H1 (cell line): ENCODE measurements at regions not wholly inside any gene's neighbourhood (a gene's known extent, or its start where the extent isn't known, plus 50 kb on each side); places are given as distances from the start of the nearest gene placed in this dataset.

ENCODE experiments used
- CTCF ChIA-PET: fragments of 300-600 bp; sonication (Branson Sonifier 250); formaldehyde crosslinking; loops from one replicate; lab custom pipeline; 2021; ENCODE audit not compliant: partially characterized antibody; lab: Charles Lee
- POLR2A ChIA-PET: fragments of 300-600 bp; sonication (Branson Sonifier 250); formaldehyde crosslinking; loops from one replicate; lab custom pipeline; 2021; ENCODE audit warnings: inconsistent platforms; ENCODE audit not compliant: partially characterized antibody; lab: Charles Lee
- DNase-seq, 2 experiments: peaks; one replicate each; pipeline versions ENCODE4 v3.0.0 to v3.0.0-alpha.2; 2010 to 2022; ENCODE audit warnings: low spot score in 2 of 2, low read depth in 1 of 2, mixed read lengths in 1 of 2
- FAIRE-seq: peaks from 2 replicates; lab custom pipeline; 2011; peaks lifted over from hg19 to GRCh38; lab: Jason Lieb, UNC
- H2AFZ ChIP-seq: 2 replicates; pipeline ENCODE4 v1.8.1; 2012; ENCODE audit warnings: low read length, inconsistent platforms
- H2AK5ac ChIP-seq: 2 replicates; pipeline ENCODE4 v1.6.1; 2013; ENCODE audit warnings: low read depth, low read length
- H2BK120ac ChIP-seq: replicated peaks from 2 replicates; pipeline ENCODE3; 2013; ENCODE audit warnings: low read depth, low read length, inconsistent platforms
- H2BK12ac ChIP-seq: 2 replicates; pipeline ENCODE4 v1.6.1; 2013; ENCODE audit warnings: low read depth, low read length
- H2BK15ac ChIP-seq: 2 replicates; pipeline ENCODE4 v1.6.1; 2013; ENCODE audit warnings: low read length
- H2BK20ac ChIP-seq: 2 replicates; pipeline ENCODE4 v1.6.1; 2013; ENCODE audit warnings: low read length
- H2BK5ac ChIP-seq: 2 replicates; pipeline ENCODE4 v1.6.1; 2013; ENCODE audit warnings: low read depth, low read length
- H3K14ac ChIP-seq: 2 replicates; pipeline ENCODE4 v1.6.1; 2013; ENCODE audit warnings: inconsistent platforms; ENCODE audit not compliant: insufficient read length
- H3K18ac ChIP-seq: 2 replicates; pipeline ENCODE4 v1.6.1; 2013; ENCODE audit warnings: low read length; ENCODE audit errors: extremely low read depth
- H3K23ac ChIP-seq: 2 replicates; pipeline ENCODE4 v1.6.1; 2013; ENCODE audit warnings: inconsistent platforms; ENCODE audit not compliant: insufficient read length
- H3K23me2 ChIP-seq: 2 replicates; pipeline ENCODE4 v1.6.1; 2013; ENCODE audit warnings: low read depth, low read length
- H3K27ac ChIP-seq: 2 replicates; pipeline ENCODE4 v1.6.1; 2011; ENCODE audit warnings: low read depth, low read length, inconsistent platforms
- H3K27me3 ChIP-seq, 4 experiments: replicated peaks in 1 of 4; 1 replicate in 1 of 4; 2 replicates in 3 of 4; pipeline versions ENCODE4 v1.6.1 to v1.8.1; 2011 to 2013; ENCODE audit warnings: low read length in 3 of 4, mild to moderate bottlenecking in 3 of 4, inconsistent platforms in 2 of 4, mixed read lengths in 2 of 4, moderate library complexity in 1 of 4; ENCODE audit not compliant: control insufficient read depth in 3 of 4, insufficient read depth in 3 of 4; ENCODE audit errors: extremely low read depth in 1 of 4
- H3K36me3 ChIP-seq, 4 experiments: 2 replicates each; pipeline versions ENCODE4 v1.6.1 to v1.8.1; 2011 to 2013; ENCODE audit warnings: mild to moderate bottlenecking in 4 of 4, low read length in 3 of 4, moderate library complexity in 2 of 4, control low read depth in 1 of 4, inconsistent platforms in 1 of 4; ENCODE audit not compliant: insufficient read depth in 4 of 4, control insufficient read depth in 2 of 4
- H3K4ac ChIP-seq: replicated peaks from 2 replicates; pipeline ENCODE3; 2013; ENCODE audit warnings: low read length, low read depth, mixed read lengths, inconsistent platforms; ENCODE audit not compliant: insufficient read length
- H3K4me1 ChIP-seq, 4 experiments: replicated peaks in 1 of 4; 1 replicate in 1 of 4; 2 replicates in 3 of 4; pipeline versions ENCODE4 v1.6.1 to v1.8.1; 2011 to 2013; ENCODE audit warnings: low read length in 3 of 4, inconsistent platforms in 2 of 4, mixed read lengths in 1 of 4; ENCODE audit not compliant: insufficient read depth in 4 of 4, control insufficient read depth in 3 of 4
- H3K4me2 ChIP-seq, 2 experiments: 2 replicates each; pipeline versions ENCODE4 v1.6.1 to v1.8.1; 2011 to 2013; ENCODE audit warnings: low read depth in 2 of 2, low read length in 2 of 2, control low read depth in 1 of 2, inconsistent platforms in 1 of 2, mild to moderate bottlenecking in 1 of 2; ENCODE audit not compliant: insufficient read depth in 1 of 2
- H3K4me3 ChIP-seq, 4 experiments: fragments of 200-600, 300-600 bp in 1 of 4; sonication (generic), shearing (Covaris generic), sonication (Bioruptor Twin) in 1 of 4; 2 replicates each; pipeline versions ENCODE4 v1.5.1 to v1.8.1; 2011 to 2016; ENCODE audit warnings: low read length in 4 of 4, low read depth in 3 of 4, control low read depth in 2 of 4, inconsistent platforms in 2 of 4, mild to moderate bottlenecking in 2 of 4, mixed read lengths in 1 of 4, moderate library complexity in 1 of 4; ENCODE audit not compliant: insufficient read depth in 2 of 4; ENCODE audit errors: extremely low read depth in 1 of 4
- H3K56ac ChIP-seq: replicated peaks from 2 replicates; pipeline ENCODE3; 2013; ENCODE audit warnings: low read depth, mild to moderate bottlenecking, mixed read lengths, low read length, inconsistent platforms; ENCODE audit not compliant: insufficient read length
- H3K79me1 ChIP-seq: 2 replicates; pipeline ENCODE4 v1.6.1; 2013; ENCODE audit warnings: low read depth, low read length, control low read depth
- H3K79me2 ChIP-seq, 2 experiments: 2 replicates each; pipeline versions ENCODE4 v1.6.1 to v1.8.1; 2012 to 2013; ENCODE audit warnings: low read length in 2 of 2, mild to moderate bottlenecking in 2 of 2, inconsistent platforms in 1 of 2; ENCODE audit not compliant: insufficient read depth in 2 of 2, control insufficient read depth in 1 of 2
- H3K9ac ChIP-seq, 4 experiments: replicated peaks in 1 of 4; 1 replicate in 1 of 4; 2 replicates in 3 of 4; pipeline versions ENCODE4 v1.6.1 to v1.8.1; 2011 to 2013; ENCODE audit warnings: low read depth in 3 of 4, low read length in 3 of 4, control low read depth in 2 of 4, mild to moderate bottlenecking in 2 of 4, moderate library complexity in 2 of 4, inconsistent platforms in 1 of 4; ENCODE audit errors: extremely low read depth in 1 of 4
- H3K9me3 ChIP-seq, 2 experiments: 2 replicates each; pipeline versions ENCODE4 v1.6.1 to v1.8.1; 2012 to 2013; ENCODE audit warnings: mild to moderate bottlenecking in 2 of 2, moderate library complexity in 2 of 2, control low read depth in 1 of 2, inconsistent platforms in 1 of 2, low read depth in 1 of 2, low read length in 1 of 2, mixed read lengths in 1 of 2; ENCODE audit not compliant: insufficient read depth in 2 of 2
- H4K20me1 ChIP-seq, 2 experiments: replicated peaks in 1 of 2; 2 replicates each; pipeline versions ENCODE3 to v1.8.1; 2011 to 2013; ENCODE audit warnings: inconsistent platforms in 2 of 2, low read length in 2 of 2, mild to moderate bottlenecking in 1 of 2; ENCODE audit not compliant: insufficient read depth in 2 of 2, control insufficient read depth in 1 of 2
- H4K5ac ChIP-seq: 2 replicates; pipeline ENCODE4 v1.6.1; 2013; ENCODE audit warnings: low read length, low read depth, mixed read lengths, inconsistent platforms; ENCODE audit not compliant: insufficient read length
- H4K8ac ChIP-seq: 2 replicates; pipeline ENCODE4 v1.8.0; 2013; ENCODE audit warnings: mild to moderate bottlenecking, moderate library complexity, low read length, inconsistent platforms; ENCODE audit not compliant: insufficient read depth; ENCODE audit errors: extremely low read depth
- H4K91ac ChIP-seq: replicated peaks from 2 replicates; pipeline ENCODE3; 2013; ENCODE audit warnings: low read length, mixed read lengths, inconsistent platforms; ENCODE audit not compliant: insufficient read length
- BCL11A ChIP-seq, 2 experiments: IDR thresholded peaks; one replicate each; pipeline ENCODE4 v1.6.1; 2011; ENCODE audit warnings: low read depth in 2 of 2, low read length in 2 of 2, mild to moderate bottlenecking in 2 of 2
- CEBPB ChIP-seq: IDR thresholded peaks from 2 replicates; pipeline ENCODE4 v1.6.1; 2012; ENCODE audit warnings: low read depth, low read length
- KDM4A ChIP-seq: IDR thresholded peaks from one replicate; pipeline ENCODE4 v1.7.1; 2012; ENCODE audit warnings: low read depth, mild to moderate bottlenecking, moderate library complexity, low read length, inconsistent platforms; ENCODE audit not compliant: severe bottlenecking
- PHF8 ChIP-seq: fragments of 200-600 bp; sonication (generic); conservative IDR thresholded peaks from 2 replicates; pipeline ENCODE4 v1.7.1; 2012; ENCODE audit warnings: low read depth, mild to moderate bottlenecking, inconsistent platforms, low read length, moderate library complexity
- POLR2AphosphoS5 ChIP-seq: IDR thresholded peaks from 2 replicates; pipeline ENCODE4 v1.6.1; 2011; ENCODE audit warnings: low read depth, low read length
- YY1 ChIP-seq: IDR thresholded peaks from 2 replicates; pipeline ENCODE4 v1.6.1; 2011; ENCODE audit warnings: low read depth, mild to moderate bottlenecking, low read length
- WGBS, 2 experiments: shearing (Covaris generic) in 1 of 2; methylation state at CpG; one replicate each; pipeline versions ENCODE4 v1.1.6 to v1.1.7; 2013 to 2015; ENCODE audit warnings: low lambda C conversion rate in 2 of 2, mixed read lengths in 2 of 2, inconsistent platforms in 1 of 2, low coverage in 1 of 2, missing lambda C conversion rate in 1 of 2; ENCODE audit not compliant: insufficient replicate concordance in 2 of 2, insufficient coverage in 1 of 2, insufficient read length in 1 of 2; ENCODE audit errors: extremely low coverage in 1 of 2, missing lambda C conversion rate in 1 of 2; 5-methylcytosine and 5-hydroxymethylcytosine counted together

GRCh38 chr9:86573886-86574285 is 219.7 kb upstream of the TUT7 start:
- Histone ChIP-seq H4K5ac (no peak overlapping the region), H4K20me1 (no peaks in the 10 kb centered on the region), H2AK5ac (no peak overlapping the region), H3K23ac (no peak overlapping the region), H2BK5ac (no peak overlapping the region), H3K4me3 (no peak overlapping the region), H3K9ac (no peak overlapping the region), H2BK120ac (no peak overlapping the region), H2BK12ac (no peak overlapping the region), H3K36me3 (no peaks in the 10 kb centered on the region), H3K4me1 (peaks cover 2 to 14% (median 5%) of the 10 kb centered on the region in 4 experiments; a peak in 6 of 7 replicates), H4K8ac (no peak overlapping the region), H3K27me3 (no peaks in the 10 kb centered on the region; a peak in 1 of 7 replicates), H2AFZ (no peak overlapping the region), H3K18ac (no peak overlapping the region), H3K4me2 (no peak overlapping the region), H3K27ac (no peak overlapping the region), H4K91ac (no peak overlapping the region)
- POLR2A ChIA-PET = no interaction called here
- no peak for TF ChIP-seq BCL11A (IDR thresholded peaks at IDR 0.05; ENCODE audit: low read depth in 2 of 2, low read length in 2 of 2)
- no peak for TF ChIP-seq KDM4A
- TF ChIP-seq YY1 = no peak
- no peak for TF ChIP-seq POLR2AphosphoS5
- TF ChIP-seq CEBPB = no peak
- TF ChIP-seq PHF8 = no peak
- TF ChIP-seq, all 59 proteins: peak for 0
- H3K14ac ChIP-seq = no peak overlapping the region
- CTCF ChIA-PET = interaction anchor here (0.7 to 1.1 kb wide), 2 partner anchors 16 to 36 kb away, joined by 3 read pairs; no protein-coding TSS in a partner anchor
- H3K4ac ChIP-seq = no peak overlapping the region
- H3K9me3 ChIP-seq = no peaks in the 10 kb centered on the region
- H3K23me2 ChIP-seq = no peaks in the 10 kb centered on the region; the same call in 1 of the 2 replicates
- no peaks in the 10 kb centered on the region for H3K79me2 ChIP-seq
- no peak for DNase-seq
- no peaks in the 10 kb centered on the region for H3K79me1 ChIP-seq
- no peak for FAIRE-seq
- H2BK20ac ChIP-seq = no peak overlapping the region
- H3K56ac ChIP-seq = no peak overlapping the region
- H2BK15ac ChIP-seq = no peak overlapping the region
- 88% methylated on average over 2 of the region's 2 CpGs; no CpG with 5 or more reads in 1 of the 2 experiments for WGBS, 2 experiments
